ENCODE measurements at regions not wholly inside any gene's neighbourhood (a gene's known extent, or its start where the extent isn't known, plus 50 kb on each side); places are given as distances from the start of the nearest gene placed in this dataset.
A peak's percentile ranks its signal among the peaks of the same experiment; 100 is the strongest.
"Not testable (repeated sequence)": the region's sequence is repeated elsewhere in the genome, so short reads cannot be mapped to it uniquely, and the experiment has no call there.

- Histone ChIP-seq H3K4me1 (ENCODE audit: control insufficient read depth in 1 of 2, insufficient read depth in 2 of 2, low read length in 2 of 2) (no peaks in the 10 kb centered on the region), H3K4me3 (ENCODE audit: low read length in 2 of 2) (no peak overlapping the region), H3K9me3 (ENCODE audit: control insufficient read depth, low read length) (no peaks in the 10 kb centered on the region), H3K27ac (ENCODE audit: low read depth in 1 of 2, low read length in 2 of 2) (peak overlapping the region in 1 of 2 donors; percentile 75), H3K36me3 (ENCODE audit: control insufficient read depth in 1 of 2, insufficient read depth in 2 of 2, low read length in 1 of 2) (no peaks in the 10 kb centered on the region), H3K27me3 (ENCODE audit: control insufficient read depth in 1 of 2, insufficient read depth in 2 of 2, low read length in 1 of 2) (no peaks in the 10 kb centered on the region)
- WGBS, 2 donors = 28 to 57% methylated on average over 10 of the region's 10 CpGs
- peak; percentile 54 for ATAC-seq (ENCODE audit: low FRiP score)
- peak; percentile 53 to 82 for DNase-seq
- intact Hi-C loops (cut with DNase I) = loop anchor here (2.0 to 10.0 kb wide), 4 partner anchors 72 to 323 kb away; no protein-coding TSS in a partner anchor
These were observed 114.5 kb downstream of the TMEM130 start for GRCh38 chr7:98755138-98755898.

- Histone ChIP-seq H3K27ac (ENCODE audit: low read depth in 1 of 2, low read length in 2 of 2) (no peak overlapping the region), H3K36me3 (ENCODE audit: control insufficient read depth in 1 of 2, insufficient read depth in 2 of 2, low read length in 1 of 2) (no peaks in the 10 kb centered on the region), H3K4me3 (ENCODE audit: low read length in 2 of 2) (no peak overlapping the region), H3K4me1 (ENCODE audit: control insufficient read depth in 1 of 2, insufficient read depth in 2 of 2, low read length in 2 of 2) (peaks cover 0 to 2% of the 10 kb centered on the region in 2 donors), H3K9me3 (ENCODE audit: control insufficient read depth, low read length) (no peaks in the 10 kb centered on the region), H3K27me3 (ENCODE audit: control insufficient read depth in 1 of 2, insufficient read depth in 2 of 2, low read length in 1 of 2) (no peaks in the 10 kb centered on the region)
- intact Hi-C loops (cut with DNase I) = loop anchor here (5.0 to 10.0 kb wide), 3 partner anchors 69 to 326 kb away; no protein-coding TSS in a partner anchor
- 91 to 96% methylated on average over 5 of the region's 5 CpGs for WGBS, 2 donors
- DNase-seq (no peak), ATAC-seq (ENCODE audit: low FRiP score) (no peak)
These were observed 111.7 kb downstream of the TMEM130 start for GRCh38 chr7:98758157-98758556.

- Histone ChIP-seq H3K27me3 (ENCODE audit: control insufficient read depth in 1 of 2, insufficient read depth in 2 of 2, low read length in 1 of 2) (no peaks in the 10 kb centered on the region), H3K27ac (ENCODE audit: low read depth in 1 of 2, low read length in 2 of 2) (peak overlapping the region; percentile 6 to 93), H3K36me3 (ENCODE audit: control insufficient read depth in 1 of 2, insufficient read depth in 2 of 2, low read length in 1 of 2) (no peaks in the 10 kb centered on the region), H3K4me3 (ENCODE audit: low read length in 2 of 2) (no peak overlapping the region), H3K4me1 (ENCODE audit: control insufficient read depth in 1 of 2, insufficient read depth in 2 of 2, low read length in 2 of 2) (peaks cover 0 to 2% of the 10 kb centered on the region in 2 donors), H3K9me3 (ENCODE audit: control insufficient read depth, low read length) (no peaks in the 10 kb centered on the region)
- 2 to 3% methylated on average over 8 of the region's 8 CpGs for WGBS, 2 donors
- ATAC-seq (ENCODE audit: low FRiP score) (peak; percentile 80), DNase-seq (peak; percentile 85 to 88)
- intact Hi-C loops (cut with DNase I) = loop anchor here (1.0 to 5.0 kb wide), 3 partner anchors 37 to 67 kb away; no protein-coding TSS in a partner anchor
These were observed 109.6 kb downstream of the TMEM130 start for GRCh38 chr7:98760201-98760651.

- H3K4me3 ChIP-seq (ENCODE audit: low read length in 2 of 2) = no peak overlapping the region
- no peak for DNase-seq
- no peaks in the 10 kb centered on the region for H3K36me3 ChIP-seq (ENCODE audit: control insufficient read depth in 1 of 2, insufficient read depth in 2 of 2, low read length in 1 of 2)
- H3K27me3 ChIP-seq (ENCODE audit: control insufficient read depth in 1 of 2, insufficient read depth in 2 of 2, low read length in 1 of 2) = no peaks in the 10 kb centered on the region
- intact Hi-C loops (cut with DNase I) = loop anchor here (2.0 to 5.0 kb wide), 2 partner anchors 36 to 66 kb away; no protein-coding TSS in a partner anchor
- no peaks in the 10 kb centered on the region for H3K9me3 ChIP-seq (ENCODE audit: control insufficient read depth, low read length)
- 44 to 69% methylated on average over 1 of the region's 1 CpG for WGBS, 2 donors
- peaks cover 0 to 2% of the 10 kb centered on the region in 2 donors for H3K4me1 ChIP-seq (ENCODE audit: control insufficient read depth in 1 of 2, insufficient read depth in 2 of 2, low read length in 2 of 2)
- no peak for ATAC-seq (ENCODE audit: low FRiP score)
- H3K27ac ChIP-seq (ENCODE audit: low read depth in 1 of 2, low read length in 2 of 2) = peak overlapping the region in 1 of 2 donors; percentile 88
These were observed 108.6 kb downstream of the TMEM130 start for GRCh38 chr7:98761225-98761624.

GRCh38 chr7:98762620-98763019 lies 107.2 kb downstream of the TMEM130 start:
- intact Hi-C loops (cut with DNase I) = loop anchor here in 1 of 2 donors (5.0 kb wide), 1 partner anchor 35 kb away; no protein-coding TSS in a partner anchor
- no peak for DNase-seq
- 60 to 77% methylated on average over 4 of the region's 4 CpGs for WGBS, 2 donors
- H3K36me3 ChIP-seq (ENCODE audit: control insufficient read depth in 1 of 2, insufficient read depth in 2 of 2, low read length in 1 of 2) = no peaks in the 10 kb centered on the region
- no peak overlapping the region for H3K4me3 ChIP-seq (ENCODE audit: low read length in 2 of 2)
- H3K27me3 ChIP-seq (ENCODE audit: control insufficient read depth in 1 of 2, insufficient read depth in 2 of 2, low read length in 1 of 2) = no peaks in the 10 kb centered on the region
- H3K9me3 ChIP-seq (ENCODE audit: control insufficient read depth, low read length) = no peaks in the 10 kb centered on the region
- no peak overlapping the region for H3K27ac ChIP-seq (ENCODE audit: low read depth in 1 of 2, low read length in 2 of 2)
- H3K4me1 ChIP-seq (ENCODE audit: control insufficient read depth in 1 of 2, insufficient read depth in 2 of 2, low read length in 2 of 2) = peaks cover 0 to 2% of the 10 kb centered on the region in 2 donors
- ATAC-seq (ENCODE audit: low FRiP score) = no peak

GRCh38 chr7:98763441-98763840 lies 106.4 kb downstream of the TMEM130 start:
- intact Hi-C loops (cut with DNase I) = loop anchor here in 1 of 2 donors (5.0 kb wide), 1 partner anchor 34 kb away; no protein-coding TSS in a partner anchor
- Histone ChIP-seq H3K4me3 (ENCODE audit: low read length in 2 of 2) (no peak overlapping the region), H3K36me3 (ENCODE audit: control insufficient read depth in 1 of 2, insufficient read depth in 2 of 2, low read length in 1 of 2) (no peaks in the 10 kb centered on the region), H3K27me3 (ENCODE audit: control insufficient read depth in 1 of 2, insufficient read depth in 2 of 2, low read length in 1 of 2) (no peaks in the 10 kb centered on the region), H3K9me3 (ENCODE audit: control insufficient read depth, low read length) (no peaks in the 10 kb centered on the region), H3K4me1 (ENCODE audit: control insufficient read depth in 1 of 2, insufficient read depth in 2 of 2, low read length in 2 of 2) (peaks cover 0 to 2% of the 10 kb centered on the region in 2 donors), H3K27ac (ENCODE audit: low read depth in 1 of 2, low read length in 2 of 2) (no peak overlapping the region)
- no peak for DNase-seq
- WGBS, 2 donors = 91% methylated on average over 8 of the region's 8 CpGs
- no peak for ATAC-seq (ENCODE audit: low FRiP score)

- Histone ChIP-seq H3K4me3 (ENCODE audit: low read length in 2 of 2) (no peak overlapping the region), H3K27me3 (ENCODE audit: control insufficient read depth in 1 of 2, insufficient read depth in 2 of 2, low read length in 1 of 2) (no peaks in the 10 kb centered on the region), H3K27ac (ENCODE audit: low read depth in 1 of 2, low read length in 2 of 2) (no peak overlapping the region), H3K4me1 (ENCODE audit: control insufficient read depth in 1 of 2, insufficient read depth in 2 of 2, low read length in 2 of 2) (peaks cover 0 to 2% of the 10 kb centered on the region in 2 donors), H3K9me3 (ENCODE audit: control insufficient read depth, low read length) (no peaks in the 10 kb centered on the region), H3K36me3 (ENCODE audit: control insufficient read depth in 1 of 2, insufficient read depth in 2 of 2, low read length in 1 of 2) (no peaks in the 10 kb centered on the region)
- DNase-seq (no peak), ATAC-seq (ENCODE audit: low FRiP score) (no peak)
- intact Hi-C loops (cut with DNase I) = loop anchor here in 1 of 2 donors (5.0 kb wide), 1 partner anchor 32 kb away; no protein-coding TSS in a partner anchor
- WGBS, 2 donors = 72 to 79% methylated on average over 8 of the region's 8 CpGs
These were observed 104.9 kb downstream of the TMEM130 start for GRCh38 chr7:98764946-98765345.

- DNase-seq; H3K27ac ChIP-seq (ENCODE audit: low read depth in 1 of 2, low read length in 2 of 2); H3K4me3 ChIP-seq (ENCODE audit: low read length in 2 of 2); ATAC-seq (ENCODE audit: low FRiP score); intact Hi-C loops (cut with DNase I); H3K27me3 ChIP-seq (ENCODE audit: control insufficient read depth in 1 of 2, insufficient read depth in 2 of 2, low read length in 1 of 2); H3K9me3 ChIP-seq (ENCODE audit: control insufficient read depth, low read length); H3K36me3 ChIP-seq (ENCODE audit: control insufficient read depth in 1 of 2, insufficient read depth in 2 of 2, low read length in 1 of 2); H3K4me1 ChIP-seq (ENCODE audit: control insufficient read depth in 1 of 2, insufficient read depth in 2 of 2, low read length in 2 of 2): not testable (repeated sequence)
- 95 to 97% methylated on average over 5 of the region's 5 CpGs for WGBS, 2 donors
These were observed 99.7 kb downstream of the TMEM130 start for GRCh38 chr7:98770085-98770484.
